B cell (primary cell): ENCODE measurements at regions not wholly inside any gene's neighbourhood (a gene's known extent, or its start where the extent isn't known, plus 50 kb on each side); places are given as distances from the start of the nearest gene placed in this dataset.

Experiments used
- ATAC-seq: fragments of 200-7000 bp; cut with Tn5 transposase; one replicate; pipeline ENCODE4 v1.10.0; 2021; ENCODE audit warnings: low read depth, mild to moderate bottlenecking, moderate number of reproducible peaks, moderate library complexity
- CTCF ChIA-PET: fragments of 350-600 bp; sonication (Branson Sonifier 250); formaldehyde crosslinking; loops from one replicate; lab custom pipeline; 2021; ENCODE audit warnings: antibody characterized with exemption, inconsistent platforms; lab: Charles Lee
- POLR2A ChIA-PET: fragments of 350-600 bp; sonication (Branson Sonifier 250); formaldehyde crosslinking; loops from one replicate; lab custom pipeline; 2021; ENCODE audit warnings: antibody characterized with exemption; lab: Charles Lee
- DNase-seq: peaks from one replicate; pipeline ENCODE4 v3.0.0; 2013
- H2AFZ ChIP-seq: 2 replicates; pipeline ENCODE4 v1.6.1; 2012; ENCODE audit warnings: mild to moderate bottlenecking, low read depth, low read length; ENCODE audit not compliant: insufficient read depth, poor library complexity, severe bottlenecking
- H3K27ac ChIP-seq, 2 donors: 1 replicate in 1 of 2; 2 replicates in 1 of 2; pipeline ENCODE4 v1.5.1; 2012 to 2013; ENCODE audit warnings: low read length in 2 of 2, mild to moderate bottlenecking in 2 of 2, moderate library complexity in 1 of 2
- H3K27me3 ChIP-seq, 4 experiments: fragments of 200-600 bp in 1 of 4; sonication (generic) in 1 of 4; replicated peaks in 1 of 4; 1 replicate in 2 of 4; 2 replicates in 2 of 4; pipeline versions ENCODE4 v1.6.1 to v1.7.0; 2013 to 2016; ENCODE audit warnings: low read length in 3 of 4, mild to moderate bottlenecking in 2 of 4, mixed read lengths in 1 of 4, moderate library complexity in 1 of 4; ENCODE audit not compliant: insufficient read depth in 4 of 4, control insufficient read depth in 3 of 4; ENCODE audit errors: control extremely low read depth in 1 of 4
- H3K36me3 ChIP-seq, 2 experiments: replicated peaks in 1 of 2; 1 replicate in 1 of 2; 2 replicates in 1 of 2; pipeline versions ENCODE4 v1.6.1 to v1.7.1; 2013; ENCODE audit warnings: low read length in 1 of 2; ENCODE audit not compliant: insufficient read depth in 2 of 2, control insufficient read depth in 1 of 2; ENCODE audit errors: control extremely low read depth in 1 of 2, extremely low read depth in 1 of 2
- H3K4me1 ChIP-seq, 2 donors: fragments of 200-600 bp in 1 of 2; sonication (generic) in 1 of 2; 1 replicate in 1 of 2; 2 replicates in 1 of 2; pipeline versions ENCODE4 v1.5.1 to v1.6.1; 2013 to 2017; ENCODE audit warnings: low read length in 2 of 2; ENCODE audit not compliant: control insufficient read depth in 2 of 2, insufficient read depth in 2 of 2
- H3K4me2 ChIP-seq: replicated peaks from 2 replicates; pipeline ENCODE3; 2012; ENCODE audit warnings: mild to moderate bottlenecking, low read depth, low read length; ENCODE audit not compliant: poor library complexity, severe bottlenecking
- H3K4me3 ChIP-seq, 5 experiments: fragments of 200-600 bp in 1 of 5; sonication (generic) in 1 of 5; 1 replicate in 3 of 5; 2 replicates in 2 of 5; pipeline versions ENCODE4 v1.5.1 to v1.7.0; 2011 to 2016; ENCODE audit warnings: low read length in 4 of 5, mild to moderate bottlenecking in 4 of 5, low read depth in 2 of 5, control low read depth in 1 of 5, moderate library complexity in 1 of 5; ENCODE audit not compliant: insufficient read depth in 1 of 5; ENCODE audit errors: control extremely low read depth in 1 of 5, extremely low read depth in 1 of 5
- H3K79me2 ChIP-seq: fragments of 200-600 bp; sonication (generic); one replicate; pipeline ENCODE4 v1.6.0; 2016; ENCODE audit warnings: low read length; ENCODE audit not compliant: control insufficient read depth, insufficient read depth
- H3K9ac ChIP-seq: fragments of 200-600 bp; sonication (generic); 2 replicates; pipeline ENCODE4 v1.6.1; 2017; ENCODE audit warnings: mild to moderate bottlenecking, low read length, moderate library complexity
- H3K9me3 ChIP-seq, 3 donors: one replicate each; pipeline versions ENCODE4 v1.6.1 to v1.7.1; 2013; ENCODE audit warnings: low read length in 2 of 3; ENCODE audit not compliant: control insufficient read depth in 2 of 3, insufficient read depth in 1 of 3; ENCODE audit errors: control extremely low read depth in 1 of 3
- H4K20me1 ChIP-seq: 2 replicates; pipeline ENCODE4 v1.6.0; 2012; ENCODE audit warnings: mild to moderate bottlenecking, low read length; ENCODE audit not compliant: insufficient read depth, control insufficient read depth, poor library complexity, severe bottlenecking
- H3K27ac Mint-ChIP-seq: one replicate; pipeline ENCODE4 v1.8.0; 2021; ENCODE audit warnings: mixed read lengths
- H3K27me3 Mint-ChIP-seq: one replicate; pipeline ENCODE4 v1.8.0; 2021; ENCODE audit warnings: mixed read lengths
- H3K4me1 Mint-ChIP-seq: one replicate; pipeline ENCODE4 v1.8.0; 2021; ENCODE audit warnings: mixed read lengths
- H3K4me3 Mint-ChIP-seq: one replicate; pipeline ENCODE4 v1.8.0; 2021; ENCODE audit warnings: mixed read lengths
- H3K9me3 Mint-ChIP-seq: one replicate; pipeline ENCODE4 v1.8.0; 2022; ENCODE audit warnings: mixed read lengths; ENCODE audit not compliant: insufficient read depth
- CTCF ChIP-seq: fragments of 200-600 bp; IDR thresholded peaks from one replicate; pipeline ENCODE4 v1.8.0; 2022; ENCODE audit warnings: antibody characterized with exemption, mild to moderate bottlenecking
- EZH2 ChIP-seq: IDR thresholded peaks from 2 replicates; pipeline ENCODE4 v1.6.1; 2012; ENCODE audit warnings: borderline replicate concordance, low read depth, mild to moderate bottlenecking, moderate library complexity, low read length; ENCODE audit not compliant: insufficient read depth, poor library complexity, severe bottlenecking
- WGBS: methylation state at CpG from one replicate; pipeline ENCODE4 v1.1.5; 2013; ENCODE audit warnings: missing lambda C conversion rate; ENCODE audit not compliant: insufficient coverage; 5-methylcytosine and 5-hydroxymethylcytosine counted together
- intact Hi-C: fragments of 100-400 bp; cut with micrococcal nuclease; formaldehyde crosslinking; loops from one replicate; pipeline ENCODE4 v1.10.0; 2022

- Mint-ChIP-seq H3K9me3 (peaks cover 2% of the 10 kb centered on the region), H3K27me3 (no peaks in the 10 kb centered on the region), H3K4me1 (no peaks in the 10 kb centered on the region), H3K4me3 (no peak overlapping the region), H3K27ac (no peak overlapping the region)
- no peaks in the 10 kb centered on the region for H3K4me1 ChIP-seq
- no peaks in the 10 kb centered on the region for H3K36me3 ChIP-seq
- no peak overlapping the region for H3K4me3 ChIP-seq
- no peaks in the 10 kb centered on the region for H3K27me3 ChIP-seq
- POLR2A ChIA-PET = no interaction called here
- intact Hi-C loops = no loop called here
- H3K9ac ChIP-seq = no peak overlapping the region
- H3K27ac ChIP-seq = no peak overlapping the region
- no peaks in the 10 kb centered on the region for H3K9me3 ChIP-seq
- no peak overlapping the region for H2AFZ ChIP-seq
- H4K20me1 ChIP-seq = no peaks in the 10 kb centered on the region
- whole genome bisulfite sequencing = no CpG with 5 or more reads among the region's 1 CpG
- DNase-seq (no peak), ATAC-seq (no peak)
- CTCF ChIA-PET = no interaction called here
- no peak overlapping the region for H3K4me2 ChIP-seq
- TF ChIP-seq EZH2 (no peak), CTCF (no peak)
- no peaks in the 10 kb centered on the region for H3K79me2 ChIP-seq
These were observed 76.3 kb upstream of the IL15 start for GRCh38 chr4:141560056-141560455.

- Mint-ChIP-seq H3K4me1 (no peaks in the 10 kb centered on the region), H3K27me3 (no peaks in the 10 kb centered on the region), H3K27ac (no peak overlapping the region), H3K4me3 (no peak overlapping the region), H3K9me3 (no peaks in the 10 kb centered on the region)
- Histone ChIP-seq H3K27ac (no peak overlapping the region), H3K9ac (no peak overlapping the region), H3K4me2 (no peak overlapping the region), H3K4me3 (no peak overlapping the region), H3K9me3 (no peaks in the 10 kb centered on the region), H2AFZ (no peak overlapping the region), H3K4me1 (no peaks in the 10 kb centered on the region), H3K79me2 (no peaks in the 10 kb centered on the region), H3K36me3 (no peaks in the 10 kb centered on the region), H4K20me1 (no peaks in the 10 kb centered on the region), H3K27me3 (no peaks in the 10 kb centered on the region)
- TF ChIP-seq EZH2 (no peak), CTCF (no peak)
- CTCF ChIA-PET = no interaction called here
- intact Hi-C loops = no loop called here
- POLR2A ChIA-PET = no interaction called here
- DNase-seq = no peak
- ATAC-seq = no peak
- no CpG with 5 or more reads among the region's 2 CpGs for WGBS
These were observed 73.7 kb upstream of the IL15 start for GRCh38 chr4:141562649-141563048.
